ENCODE measurements at regions not wholly inside any gene's neighbourhood (a gene's known extent, or its start where the extent isn't known, plus 50 kb on each side); places are given as distances from the start of the nearest gene placed in this dataset.

GRCh38 chr1:14129009-14129408 lies 429.0 kb downstream of the PRDM2 start:
- TF ChIP-seq TFCP2L1 (CRISPR knock-in tag; IDR thresholded peaks at IDR 0.05) = no peak
- TF ChIP-seq CTCF (IDR thresholded peaks at IDR 0.05) = no peak
- no peak for TF ChIP-seq POLR2A (IDR thresholded peaks at IDR 0.05; ENCODE audit: low read length)
- no peak for TF ChIP-seq RFX5 (IDR thresholded peaks at IDR 0.05)
